A673 (cell line): ENCODE measurements at regions not wholly inside any gene's neighbourhood (a gene's known extent, or its start where the extent isn't known, plus 50 kb on each side); places are given as distances from the start of the nearest gene placed in this dataset.

Experiments
- BruUV-seq: library from RNA; stranded (reverse); fragments of 400-500 nt; replicated peaks from 2 replicates; lab custom pipeline; 2021; lab: Mats Ljungman, UMichigan
- CTCF ChIA-PET: fragments of 300-600 bp; sonication (Branson Sonifier 250); formaldehyde crosslinking; loops from one replicate; lab custom pipeline; 2022; ENCODE audit warnings: antibody characterized with exemption; lab: Charles Lee
- POLR2A ChIA-PET: fragments of 300-600 bp; sonication (Branson Sonifier 250); formaldehyde crosslinking; loops from one replicate; lab custom pipeline; 2022; ENCODE audit warnings: antibody characterized with exemption; ENCODE audit not compliant: low non-redundant PET; lab: Charles Lee
- DNase-seq: peaks from one replicate; pipeline ENCODE4 v3.0.0-alpha.2; 2015; ENCODE audit warnings: low spot score
- H3K27ac ChIP-seq: fragments of 200-600 bp; sonication (generic); 2 replicates; pipeline ENCODE4 v1.5.1; 2016; ENCODE audit warnings: mixed run types, low read depth, mild to moderate bottlenecking, mixed read lengths, antibody characterized with exemption, low read length; ENCODE audit not compliant: poor library complexity, severe bottlenecking
- H3K27me3 ChIP-seq: fragments of 200-600 bp; sonication (generic); replicated peaks from 2 replicates; pipeline ENCODE4 v1.6.1; 2017; ENCODE audit warnings: mixed run types, low read depth, mild to moderate bottlenecking, mixed read lengths, antibody characterized with exemption, low read length; ENCODE audit not compliant: insufficient read depth, poor library complexity
- H3K36me3 ChIP-seq: fragments of 200-600 bp; sonication (generic); 2 replicates; pipeline ENCODE4 v1.6.1; 2016; ENCODE audit warnings: mixed run types, mild to moderate bottlenecking, mixed read lengths, antibody characterized with exemption, low read length; ENCODE audit not compliant: insufficient read depth, poor library complexity, severe bottlenecking
- H3K4me1 ChIP-seq: fragments of 200-600 bp; sonication (generic); 2 replicates; pipeline ENCODE4 v1.6.1; 2017; ENCODE audit warnings: mixed run types, mild to moderate bottlenecking, mixed read lengths, antibody characterized with exemption, low read length; ENCODE audit not compliant: insufficient read depth, poor library complexity, severe bottlenecking
- H3K4me3 ChIP-seq: fragments of 200-600 bp; sonication (generic); 2 replicates; pipeline ENCODE4 v1.5.1; 2016; ENCODE audit warnings: low read depth, mixed run types, mild to moderate bottlenecking, mixed read lengths, low read length; ENCODE audit not compliant: poor library complexity, severe bottlenecking
- H3K9me3 ChIP-seq: fragments of 200-600 bp; sonication (generic); 2 replicates; pipeline ENCODE4 v1.6.1; 2016; ENCODE audit warnings: mixed run types, low read depth, mild to moderate bottlenecking, mixed read lengths, antibody characterized with exemption, low read length; ENCODE audit not compliant: poor library complexity, severe bottlenecking
- EZH2 ChIP-seq: fragments of 200-600 bp; sonication (generic); IDR thresholded peaks from 2 replicates; pipeline ENCODE4 v1.6.1; 2017; ENCODE audit warnings: borderline replicate concordance, low read depth, mild to moderate bottlenecking, mixed read lengths, antibody characterized with exemption, low read length; ENCODE audit not compliant: poor library complexity, severe bottlenecking
- intact Hi-C: fragments of 100-400 bp; cut with micrococcal nuclease; formaldehyde crosslinking; loops from one replicate; pipeline ENCODE4 v1.10.0; 2022; ENCODE audit not compliant: unreplicated experiment
- TF ChIP-seq, protein P1 (sequence below): fragments of 300-800, 200-600 bp; sonication (generic); conservative IDR thresholded peaks from 2 replicates; pipeline ENCODE4 v1.5.1; 2017; ENCODE audit warnings: low read depth, mild to moderate bottlenecking, antibody characterized with exemption, low read length, moderate library complexity, mixed read lengths

GRCh38 chr5:93179466-93179865 lies 401.6 kb downstream of the NR2F1-AS1 start:
- no peak overlapping the region for H3K27ac ChIP-seq
- no peak for DNase-seq
- H3K36me3 ChIP-seq: no peaks in the 10 kb centered on the region
- TF ChIP-seq EZH2: no peak
- TF ChIP-seq, protein P1, sequence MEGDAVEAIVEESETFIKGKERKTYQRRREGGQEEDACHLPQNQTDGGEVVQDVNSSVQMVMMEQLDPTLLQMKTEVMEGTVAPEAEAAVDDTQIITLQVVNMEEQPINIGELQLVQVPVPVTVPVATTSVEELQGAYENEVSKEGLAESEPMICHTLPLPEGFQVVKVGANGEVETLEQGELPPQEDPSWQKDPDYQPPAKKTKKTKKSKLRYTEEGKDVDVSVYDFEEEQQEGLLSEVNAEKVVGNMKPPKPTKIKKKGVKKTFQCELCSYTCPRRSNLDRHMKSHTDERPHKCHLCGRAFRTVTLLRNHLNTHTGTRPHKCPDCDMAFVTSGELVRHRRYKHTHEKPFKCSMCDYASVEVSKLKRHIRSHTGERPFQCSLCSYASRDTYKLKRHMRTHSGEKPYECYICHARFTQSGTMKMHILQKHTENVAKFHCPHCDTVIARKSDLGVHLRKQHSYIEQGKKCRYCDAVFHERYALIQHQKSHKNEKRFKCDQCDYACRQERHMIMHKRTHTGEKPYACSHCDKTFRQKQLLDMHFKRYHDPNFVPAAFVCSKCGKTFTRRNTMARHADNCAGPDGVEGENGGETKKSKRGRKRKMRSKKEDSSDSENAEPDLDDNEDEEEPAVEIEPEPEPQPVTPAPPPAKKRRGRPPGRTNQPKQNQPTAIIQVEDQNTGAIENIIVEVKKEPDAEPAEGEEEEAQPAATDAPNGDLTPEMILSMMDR: no peak
- no TSS peak for BruUV-seq
- H3K27me3 ChIP-seq: no peaks in the 10 kb centered on the region
- POLR2A ChIA-PET: no interaction called here
- CTCF ChIA-PET: no interaction called here
- H3K4me3 ChIP-seq: no peak overlapping the region
- no peaks in the 10 kb centered on the region for H3K4me1 ChIP-seq
- intact Hi-C loops: no loop called here
- H3K9me3 ChIP-seq: no peaks in the 10 kb centered on the region

GRCh38 chr5:93174930-93175329 lies 406.1 kb downstream of the NR2F1-AS1 start:
- CTCF ChIA-PET: no interaction called here
- BruUV-seq: no TSS peak

DNA sequence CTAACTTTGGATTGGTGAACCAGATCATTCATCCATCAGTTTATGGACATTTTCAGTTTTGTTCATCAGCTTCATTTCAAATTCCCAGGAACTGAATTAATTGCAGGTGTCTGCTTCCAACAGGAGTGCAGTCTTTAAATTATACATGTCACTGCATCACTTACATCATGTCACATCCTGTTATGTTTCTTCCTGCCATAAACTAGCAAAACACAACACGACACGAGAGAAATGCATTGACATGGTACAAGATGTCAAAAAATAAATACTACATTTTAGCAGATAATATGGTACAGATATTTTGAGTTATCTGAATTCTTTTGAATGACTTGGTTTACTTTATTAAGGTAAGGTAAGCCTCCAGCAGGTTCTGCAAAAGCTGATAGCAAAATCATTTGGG lies 415.5 kb downstream of the NR2F1-AS1 start:
- CTCF ChIA-PET: no interaction called here

More at GRCh38 chr5:93174930-93175329, 406.1 kb downstream of the NR2F1-AS1 start:
- TF ChIP-seq EZH2: no peak
- TF ChIP-seq, protein P1: no peak
- no peaks in the 10 kb centered on the region for H3K27me3 ChIP-seq
- POLR2A ChIA-PET: no interaction called here
- no peaks in the 10 kb centered on the region for H3K4me1 ChIP-seq
- no peaks in the 10 kb centered on the region for H3K9me3 ChIP-seq
- no peak overlapping the region for H3K27ac ChIP-seq
- intact Hi-C loops: no loop called here
- H3K36me3 ChIP-seq: no peaks in the 10 kb centered on the region
- no peak for DNase-seq
- no peak overlapping the region for H3K4me3 ChIP-seq

More for the DNA sequence above, 415.5 kb downstream of the NR2F1-AS1 start:
- Histone ChIP-seq H3K36me3 (no peaks in the 10 kb centered on the region), H3K4me1 (no peaks in the 10 kb centered on the region), H3K27ac (no peak overlapping the region), H3K27me3 (no peaks in the 10 kb centered on the region), H3K9me3 (no peaks in the 10 kb centered on the region), H3K4me3 (no peak overlapping the region)
- POLR2A ChIA-PET: no interaction called here
- TF ChIP-seq, protein P1: no peak
- TF ChIP-seq EZH2: no peak
- BruUV-seq: no TSS peak
- no peak for DNase-seq
- intact Hi-C loops: no loop called here
